ENCODE measurements at regions not wholly inside any gene's neighbourhood (a gene's known extent, or its start where the extent isn't known, plus 50 kb on each side); places are given as distances from the start of the nearest gene placed in this dataset.

GRCh38 chr3:86168512-86168911, 822.4 kb downstream of the VGLL3 start:
- TF ChIP-seq POLR2AphosphoS5 (IDR thresholded peaks at IDR 0.05; ENCODE audit: low read depth) (no peak), SPI1 (IDR thresholded peaks at IDR 0.05; ENCODE audit: borderline replicate concordance, low read depth) (no peak), GABPA (IDR thresholded peaks at IDR 0.05; ENCODE audit: low read depth) (no peak)
- TF ChIP-seq, protein P1, sequence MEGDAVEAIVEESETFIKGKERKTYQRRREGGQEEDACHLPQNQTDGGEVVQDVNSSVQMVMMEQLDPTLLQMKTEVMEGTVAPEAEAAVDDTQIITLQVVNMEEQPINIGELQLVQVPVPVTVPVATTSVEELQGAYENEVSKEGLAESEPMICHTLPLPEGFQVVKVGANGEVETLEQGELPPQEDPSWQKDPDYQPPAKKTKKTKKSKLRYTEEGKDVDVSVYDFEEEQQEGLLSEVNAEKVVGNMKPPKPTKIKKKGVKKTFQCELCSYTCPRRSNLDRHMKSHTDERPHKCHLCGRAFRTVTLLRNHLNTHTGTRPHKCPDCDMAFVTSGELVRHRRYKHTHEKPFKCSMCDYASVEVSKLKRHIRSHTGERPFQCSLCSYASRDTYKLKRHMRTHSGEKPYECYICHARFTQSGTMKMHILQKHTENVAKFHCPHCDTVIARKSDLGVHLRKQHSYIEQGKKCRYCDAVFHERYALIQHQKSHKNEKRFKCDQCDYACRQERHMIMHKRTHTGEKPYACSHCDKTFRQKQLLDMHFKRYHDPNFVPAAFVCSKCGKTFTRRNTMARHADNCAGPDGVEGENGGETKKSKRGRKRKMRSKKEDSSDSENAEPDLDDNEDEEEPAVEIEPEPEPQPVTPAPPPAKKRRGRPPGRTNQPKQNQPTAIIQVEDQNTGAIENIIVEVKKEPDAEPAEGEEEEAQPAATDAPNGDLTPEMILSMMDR (IDR thresholded peaks at IDR 0.05; ENCODE audit: insufficient read depth, low read length): no peak
- TF ChIP-seq, protein P2, sequence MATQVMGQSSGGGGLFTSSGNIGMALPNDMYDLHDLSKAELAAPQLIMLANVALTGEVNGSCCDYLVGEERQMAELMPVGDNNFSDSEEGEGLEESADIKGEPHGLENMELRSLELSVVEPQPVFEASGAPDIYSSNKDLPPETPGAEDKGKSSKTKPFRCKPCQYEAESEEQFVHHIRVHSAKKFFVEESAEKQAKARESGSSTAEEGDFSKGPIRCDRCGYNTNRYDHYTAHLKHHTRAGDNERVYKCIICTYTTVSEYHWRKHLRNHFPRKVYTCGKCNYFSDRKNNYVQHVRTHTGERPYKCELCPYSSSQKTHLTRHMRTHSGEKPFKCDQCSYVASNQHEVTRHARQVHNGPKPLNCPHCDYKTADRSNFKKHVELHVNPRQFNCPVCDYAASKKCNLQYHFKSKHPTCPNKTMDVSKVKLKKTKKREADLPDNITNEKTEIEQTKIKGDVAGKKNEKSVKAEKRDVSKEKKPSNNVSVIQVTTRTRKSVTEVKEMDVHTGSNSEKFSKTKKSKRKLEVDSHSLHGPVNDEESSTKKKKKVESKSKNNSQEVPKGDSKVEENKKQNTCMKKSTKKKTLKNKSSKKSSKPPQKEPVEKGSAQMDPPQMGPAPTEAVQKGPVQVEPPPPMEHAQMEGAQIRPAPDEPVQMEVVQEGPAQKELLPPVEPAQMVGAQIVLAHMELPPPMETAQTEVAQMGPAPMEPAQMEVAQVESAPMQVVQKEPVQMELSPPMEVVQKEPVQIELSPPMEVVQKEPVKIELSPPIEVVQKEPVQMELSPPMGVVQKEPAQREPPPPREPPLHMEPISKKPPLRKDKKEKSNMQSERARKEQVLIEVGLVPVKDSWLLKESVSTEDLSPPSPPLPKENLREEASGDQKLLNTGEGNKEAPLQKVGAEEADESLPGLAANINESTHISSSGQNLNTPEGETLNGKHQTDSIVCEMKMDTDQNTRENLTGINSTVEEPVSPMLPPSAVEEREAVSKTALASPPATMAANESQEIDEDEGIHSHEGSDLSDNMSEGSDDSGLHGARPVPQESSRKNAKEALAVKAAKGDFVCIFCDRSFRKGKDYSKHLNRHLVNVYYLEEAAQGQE (IDR thresholded peaks at IDR 0.05; ENCODE audit: insufficient replicate concordance, low read depth): no peak

Data from HL-60 (cell line).